ENCODE measurements at regions not wholly inside any gene's neighbourhood (a gene's known extent, or its start where the extent isn't known, plus 50 kb on each side); places are given as distances from the start of the nearest gene placed in this dataset.

DNA sequence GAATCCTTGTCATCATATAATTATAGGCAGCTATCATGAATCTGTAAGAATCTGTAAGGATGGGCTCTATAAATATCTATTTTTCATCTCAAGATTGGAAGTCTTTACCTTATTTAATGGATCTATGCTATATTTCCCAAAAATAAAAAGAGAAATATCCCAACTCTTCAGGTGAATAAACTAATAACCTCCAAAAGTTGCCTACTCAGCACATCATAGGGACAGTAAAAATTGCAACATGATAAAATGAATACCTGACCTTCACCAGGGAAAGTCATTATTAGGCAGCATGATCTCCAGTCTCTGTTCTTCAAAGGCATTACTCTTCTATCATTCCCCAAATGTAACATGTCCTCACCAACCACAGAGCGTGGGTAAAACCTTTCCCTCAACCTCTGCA lies 277.3 kb downstream of the RAB38 start:
- TF ChIP-seq TCF12 (IDR thresholded peaks at IDR 0.05; ENCODE audit: low read depth, low read length) (no peak), EP300 (IDR thresholded peaks at IDR 0.05; ENCODE audit: borderline replicate concordance in 1 of 2, low read depth in 2 of 2, low read length in 2 of 2) (no peak), JUND (IDR thresholded peaks at IDR 0.05; ENCODE audit: low read length) (no peak), POLR2A (IDR thresholded peaks at IDR 0.05; ENCODE audit: control extremely low read depth in 1 of 2, low read depth in 2 of 2, low read length in 2 of 2) (no peak), GABPA (IDR thresholded peaks at IDR 0.05; ENCODE audit: borderline replicate concordance, insufficient read depth, low read length) (no peak), KDM5A (IDR thresholded peaks at IDR 0.05; ENCODE audit: low read length) (no peak), SAP30 (IDR thresholded peaks at IDR 0.05; ENCODE audit: insufficient read depth, insufficient replicate concordance, low read length) (no peak), RFX5 (IDR thresholded peaks at IDR 0.05; ENCODE audit: borderline replicate concordance, low read depth, low read length) (no peak), EZH2 (IDR thresholded peaks at IDR 0.05; ENCODE audit: low read depth, low read length, severe bottlenecking) (no peak), TBP (IDR thresholded peaks at IDR 0.05; ENCODE audit: low read depth, low read length) (no peak), RBBP5 (IDR thresholded peaks at IDR 0.05; ENCODE audit: borderline replicate concordance, low read depth, low read length) (no peak), CREB1 (IDR thresholded peaks at IDR 0.05) (no peak)
- TF ChIP-seq, protein P1, sequence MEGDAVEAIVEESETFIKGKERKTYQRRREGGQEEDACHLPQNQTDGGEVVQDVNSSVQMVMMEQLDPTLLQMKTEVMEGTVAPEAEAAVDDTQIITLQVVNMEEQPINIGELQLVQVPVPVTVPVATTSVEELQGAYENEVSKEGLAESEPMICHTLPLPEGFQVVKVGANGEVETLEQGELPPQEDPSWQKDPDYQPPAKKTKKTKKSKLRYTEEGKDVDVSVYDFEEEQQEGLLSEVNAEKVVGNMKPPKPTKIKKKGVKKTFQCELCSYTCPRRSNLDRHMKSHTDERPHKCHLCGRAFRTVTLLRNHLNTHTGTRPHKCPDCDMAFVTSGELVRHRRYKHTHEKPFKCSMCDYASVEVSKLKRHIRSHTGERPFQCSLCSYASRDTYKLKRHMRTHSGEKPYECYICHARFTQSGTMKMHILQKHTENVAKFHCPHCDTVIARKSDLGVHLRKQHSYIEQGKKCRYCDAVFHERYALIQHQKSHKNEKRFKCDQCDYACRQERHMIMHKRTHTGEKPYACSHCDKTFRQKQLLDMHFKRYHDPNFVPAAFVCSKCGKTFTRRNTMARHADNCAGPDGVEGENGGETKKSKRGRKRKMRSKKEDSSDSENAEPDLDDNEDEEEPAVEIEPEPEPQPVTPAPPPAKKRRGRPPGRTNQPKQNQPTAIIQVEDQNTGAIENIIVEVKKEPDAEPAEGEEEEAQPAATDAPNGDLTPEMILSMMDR (IDR thresholded peaks at IDR 0.05; ENCODE audit: control extremely low read depth in 1 of 3, insufficient read depth in 1 of 3, low read depth in 1 of 3, low read length in 3 of 3): no peak
- TF ChIP-seq, protein P2, sequence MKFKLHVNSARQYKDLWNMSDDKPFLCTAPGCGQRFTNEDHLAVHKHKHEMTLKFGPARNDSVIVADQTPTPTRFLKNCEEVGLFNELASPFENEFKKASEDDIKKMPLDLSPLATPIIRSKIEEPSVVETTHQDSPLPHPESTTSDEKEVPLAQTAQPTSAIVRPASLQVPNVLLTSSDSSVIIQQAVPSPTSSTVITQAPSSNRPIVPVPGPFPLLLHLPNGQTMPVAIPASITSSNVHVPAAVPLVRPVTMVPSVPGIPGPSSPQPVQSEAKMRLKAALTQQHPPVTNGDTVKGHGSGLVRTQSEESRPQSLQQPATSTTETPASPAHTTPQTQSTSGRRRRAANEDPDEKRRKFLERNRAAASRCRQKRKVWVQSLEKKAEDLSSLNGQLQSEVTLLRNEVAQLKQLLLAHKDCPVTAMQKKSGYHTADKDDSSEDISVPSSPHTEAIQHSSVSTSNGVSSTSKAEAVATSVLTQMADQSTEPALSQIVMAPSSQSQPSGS (IDR thresholded peaks at IDR 0.05; ENCODE audit: low read length): no peak
